HepG2 (cell line): ENCODE measurements at regions not wholly inside any gene's neighbourhood (a gene's known extent, or its start where the extent isn't known, plus 50 kb on each side); places are given as distances from the start of the nearest gene placed in this dataset.

Source experiments
- AHDC1 ChIP-seq: sonication (generic); formaldehyde crosslinking; IDR thresholded peaks from 2 replicates; pipeline ENCODE4 v1.5.1; 2020; ENCODE audit warnings: mild to moderate bottlenecking, missing genetic modification reagents, borderline replicate concordance
- CEBPB ChIP-seq: IDR thresholded peaks from 2 replicates; pipeline ENCODE4 v1.6.1; 2011; ENCODE audit warnings: low read depth, low read length, improper control_type of control experiment, borderline replicate concordance
- DPF2 ChIP-seq: sonication (generic); formaldehyde crosslinking; IDR thresholded peaks from 2 replicates; pipeline ENCODE4 v1.4.0; 2020; ENCODE audit warnings: mild to moderate bottlenecking, low read depth, missing genetic modification reagents, borderline replicate concordance
- ELF3 ChIP-seq: IDR thresholded peaks from 2 replicates; pipeline ENCODE4 v1.6.1; 2016; ENCODE audit warnings: missing genetic modification reagents, missing compliant biosample characterization
- ETV5 ChIP-seq: IDR thresholded peaks from 2 replicates; pipeline ENCODE4 v1.6.1; 2018; ENCODE audit warnings: missing biosample characterization, missing genetic modification reagents, inconsistent platforms, borderline replicate concordance
- FOXC1 ChIP-seq: sonication (generic); formaldehyde crosslinking; IDR thresholded peaks from 2 replicates; pipeline ENCODE4 v1.8.0; 2022; ENCODE audit warnings: mild to moderate bottlenecking, missing genetic modification reagents, borderline replicate concordance
- JUND ChIP-seq: sonication (generic); formaldehyde crosslinking; IDR thresholded peaks from 2 replicates; pipeline ENCODE4 v1.8.0; 2022; ENCODE audit warnings: mild to moderate bottlenecking, missing genetic modification reagents
- MTF1 ChIP-seq: sonication (generic); formaldehyde crosslinking; IDR thresholded peaks from 2 replicates; pipeline ENCODE4 v1.5.0; 2020; ENCODE audit warnings: missing genetic modification reagents
- PRDM10 ChIP-seq: sonication (generic); formaldehyde crosslinking; IDR thresholded peaks from 2 replicates; pipeline ENCODE4 v1.4.0; 2020; ENCODE audit warnings: low read depth, missing genetic modification reagents
- RXRB ChIP-seq: IDR thresholded peaks from 2 replicates; pipeline ENCODE4 v1.6.1; 2016; ENCODE audit warnings: borderline replicate concordance, missing genetic modification reagents, missing compliant biosample characterization
- SNAI1 ChIP-seq: sonication (generic); formaldehyde crosslinking; IDR thresholded peaks from 2 replicates; pipeline ENCODE4 v1.5.0; 2020; ENCODE audit warnings: mild to moderate bottlenecking, missing genetic modification reagents, borderline replicate concordance
- THAP7 ChIP-seq: sonication (generic); formaldehyde crosslinking; IDR thresholded peaks from 2 replicates; pipeline ENCODE4 v1.8.1; 2023; ENCODE audit warnings: mild to moderate bottlenecking, missing genetic modification reagents
- XBP1 ChIP-seq: sonication (generic); formaldehyde crosslinking; IDR thresholded peaks from 2 replicates; pipeline ENCODE4 v1.5.0; 2020; ENCODE audit warnings: missing genetic modification reagents
- ZNF225 ChIP-seq: sonication (generic); formaldehyde crosslinking; IDR thresholded peaks from 2 replicates; pipeline ENCODE4 v1.4.0; 2020; ENCODE audit warnings: mild to moderate bottlenecking, missing genetic modification reagents
- ZNF343 ChIP-seq: sonication (generic); formaldehyde crosslinking; IDR thresholded peaks from 2 replicates; pipeline ENCODE4 v1.4.0; 2020; ENCODE audit warnings: mild to moderate bottlenecking, missing genetic modification reagents
- ZNF563 ChIP-seq: sonication (generic); formaldehyde crosslinking; IDR thresholded peaks from 2 replicates; pipeline ENCODE4 v1.8.0; 2022; ENCODE audit warnings: mild to moderate bottlenecking, moderate library complexity, missing genetic modification reagents
- ZNF564 ChIP-seq: sonication (generic); formaldehyde crosslinking; IDR thresholded peaks from 2 replicates; pipeline ENCODE4 v1.8.1; 2023; ENCODE audit warnings: mild to moderate bottlenecking, missing genetic modification reagents
- ZNF580 ChIP-seq: IDR thresholded peaks from 2 replicates; pipeline ENCODE4 v1.6.1; 2016; ENCODE audit warnings: low read depth, borderline replicate concordance
- ZNF7 ChIP-seq: IDR thresholded peaks from 2 replicates; pipeline ENCODE4 v1.6.1; 2016; ENCODE audit warnings: missing biosample characterization, missing genetic modification reagents
- ZSCAN25 ChIP-seq: sonication (generic); formaldehyde crosslinking; IDR thresholded peaks from 2 replicates; pipeline ENCODE4 v1.8.0; 2022; ENCODE audit warnings: mild to moderate bottlenecking, missing genetic modification reagents

GRCh38 chr19:56973713-56974555 is 133.4 kb upstream of the PEG3 start (continued):
- TF ChIP-seq AHDC1 (CRISPR knock-in tag): peak; percentile 76; the same call in 1 of the 2 replicates
- TF ChIP-seq ZNF225 (CRISPR knock-in tag): no peak
- TF ChIP-seq ZNF580 (CRISPR knock-in tag): no peak
- TF ChIP-seq FOXC1: no peak
- TF ChIP-seq ZNF564 (CRISPR knock-in tag): no peak
- no peak for TF ChIP-seq ZNF563 (CRISPR knock-in tag)
- no peak for TF ChIP-seq CEBPB
- TF ChIP-seq ETV5: peak; percentile 38; the same call in 1 of the 2 replicates
- no peak for TF ChIP-seq PRDM10
- no peak for TF ChIP-seq ZNF343 (CRISPR knock-in tag)
- no peak for TF ChIP-seq SNAI1
- TF ChIP-seq RXRB: peak; percentile 80
- TF ChIP-seq JUND (CRISPR knock-in tag): no peak
- TF ChIP-seq ZSCAN25 (CRISPR knock-in tag): no peak
- TF ChIP-seq THAP7 (CRISPR knock-in tag): no peak
- no peak for TF ChIP-seq ZNF7
- TF ChIP-seq DPF2: no peak
- TF ChIP-seq XBP1 (CRISPR knock-in tag): no peak
- TF ChIP-seq ELF3: peak; percentile 54; the same call in 1 of the 2 replicates
- TF ChIP-seq MTF1 (CRISPR knock-in tag): no peak
